HG03442 (cell line): ENCODE measurements at regions not wholly inside any gene's neighbourhood (a gene's known extent, or its start where the extent isn't known, plus 50 kb on each side); places are given as distances from the start of the nearest gene placed in this dataset.

Experiments used
- ATAC-seq: cut with Tn5 transposase; IDR thresholded peaks from one replicate; pipeline ENCODE4 v1.9.1; 2021; ENCODE audit warnings: mild to moderate bottlenecking, moderate library complexity; ENCODE audit not compliant: unreplicated experiment

DNA sequence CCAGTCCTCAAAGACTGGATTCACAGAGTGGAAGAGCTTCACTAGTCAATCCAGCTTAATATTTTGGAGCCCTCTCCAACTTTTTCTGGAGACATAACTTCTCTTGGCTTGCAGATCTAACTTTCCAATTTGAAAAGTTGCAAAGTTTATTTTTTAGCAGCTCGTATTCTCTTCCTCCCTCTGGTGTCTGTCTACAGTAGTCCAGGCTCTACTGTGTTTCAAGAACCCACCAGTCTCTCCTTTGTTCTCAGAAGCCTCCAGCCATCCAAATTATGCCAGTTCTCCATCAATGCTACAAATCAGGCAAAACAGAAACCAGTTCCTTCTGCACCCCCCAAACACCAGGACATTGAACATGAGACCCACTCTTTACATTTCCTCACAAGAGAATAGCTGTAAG lies 376.1 kb upstream of the OPRM1 start:
- ATAC-seq: no peak

DNA sequence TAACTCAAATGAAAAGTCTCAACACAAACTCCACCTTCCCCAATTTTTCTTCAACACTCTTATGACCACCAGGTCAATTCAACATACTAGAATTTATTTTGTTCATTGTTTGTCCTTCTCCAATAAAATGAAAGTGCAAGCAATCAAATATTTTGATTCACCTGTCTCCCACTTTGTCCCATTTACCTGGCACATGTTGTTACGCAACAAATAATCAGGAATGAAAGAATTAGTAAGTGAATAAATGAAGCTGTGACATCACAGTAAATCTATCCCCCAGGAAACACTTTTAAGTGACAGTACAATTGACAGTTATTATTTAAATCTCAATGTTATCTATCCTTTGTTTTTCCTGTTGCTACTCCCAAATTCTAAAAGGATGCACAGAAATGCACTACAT lies 393.7 kb upstream of the OPRM1 start:
- ATAC-seq: no peak

DNA sequence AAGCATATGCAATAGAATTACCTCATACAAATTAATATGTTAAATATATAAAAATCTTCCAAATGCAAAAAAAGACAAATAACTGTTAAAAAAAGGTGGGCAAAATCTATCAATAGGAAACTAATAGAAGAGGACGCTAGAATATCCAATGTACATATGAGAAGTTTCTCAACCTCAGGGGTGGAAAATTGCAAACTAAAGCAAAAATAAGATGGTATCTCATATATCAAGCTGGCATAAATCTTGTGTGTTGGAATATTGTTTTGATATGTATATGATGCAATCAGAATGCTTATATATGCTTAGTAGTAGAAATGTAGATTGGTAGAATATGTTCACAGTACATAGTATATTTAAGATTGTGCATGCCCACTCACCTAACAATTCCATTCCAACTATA lies 395.0 kb upstream of the OPRM1 start:
- ATAC-seq: no peak

DNA sequence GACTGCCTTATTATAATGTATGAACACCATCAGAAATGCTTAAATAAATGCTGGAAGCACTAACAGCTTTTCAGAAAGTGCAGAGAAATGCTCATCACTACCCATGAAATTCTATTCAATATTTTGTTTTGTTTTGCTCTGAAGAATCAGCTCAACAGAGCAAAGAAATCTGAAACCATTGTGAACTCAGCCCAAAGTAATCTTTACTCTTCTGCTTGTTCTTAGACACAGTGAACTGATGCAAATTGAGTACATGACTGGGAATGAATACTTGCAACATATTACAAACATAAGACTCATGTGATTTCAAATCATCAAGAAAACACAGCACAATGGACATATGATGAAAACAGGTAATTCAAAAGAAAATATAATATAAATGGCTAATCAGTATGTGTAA lies 404.6 kb upstream of the OPRM1 start:
- ATAC-seq: no peak

DNA sequence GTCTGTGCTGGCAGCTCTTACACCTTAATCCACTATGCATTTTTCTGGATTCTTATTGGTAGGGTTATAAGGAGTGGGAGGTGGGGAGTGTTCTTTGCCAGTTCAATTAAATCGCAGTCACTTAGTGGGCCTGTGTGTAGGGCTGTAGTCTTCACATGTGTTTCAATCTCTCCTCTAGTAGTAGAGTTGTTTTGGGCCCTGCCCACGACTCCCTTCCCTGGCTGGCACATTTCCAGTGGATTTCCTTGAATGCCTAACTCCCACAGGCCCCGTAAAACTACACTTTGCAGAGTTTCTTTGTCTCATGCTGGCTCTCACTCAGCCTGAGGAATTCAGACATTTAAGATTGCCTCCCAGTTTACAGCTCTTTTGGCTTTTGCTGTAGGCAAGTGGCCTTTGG lies 414.0 kb upstream of the OPRM1 start:
- ATAC-seq: no peak

DNA sequence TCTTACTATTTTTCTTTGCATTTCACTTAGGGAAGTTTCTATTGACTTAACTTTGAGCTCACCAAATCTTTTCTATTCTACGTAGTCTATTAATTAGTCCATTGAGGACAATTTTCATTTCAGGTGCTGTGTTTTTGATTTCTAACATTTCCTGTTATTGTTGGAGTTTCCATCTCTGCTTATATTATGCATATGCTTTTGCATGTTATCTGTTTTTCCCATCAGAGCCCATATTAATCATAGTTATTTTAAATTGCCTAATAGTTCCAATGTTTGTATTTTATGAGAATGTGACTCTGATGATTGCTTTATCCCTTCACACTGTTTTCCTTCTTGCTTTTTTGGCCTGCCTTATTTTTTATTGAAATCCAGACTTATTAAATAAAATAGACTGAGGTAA lies 414.5 kb upstream of the OPRM1 start:
- no peak for ATAC-seq

DNA sequence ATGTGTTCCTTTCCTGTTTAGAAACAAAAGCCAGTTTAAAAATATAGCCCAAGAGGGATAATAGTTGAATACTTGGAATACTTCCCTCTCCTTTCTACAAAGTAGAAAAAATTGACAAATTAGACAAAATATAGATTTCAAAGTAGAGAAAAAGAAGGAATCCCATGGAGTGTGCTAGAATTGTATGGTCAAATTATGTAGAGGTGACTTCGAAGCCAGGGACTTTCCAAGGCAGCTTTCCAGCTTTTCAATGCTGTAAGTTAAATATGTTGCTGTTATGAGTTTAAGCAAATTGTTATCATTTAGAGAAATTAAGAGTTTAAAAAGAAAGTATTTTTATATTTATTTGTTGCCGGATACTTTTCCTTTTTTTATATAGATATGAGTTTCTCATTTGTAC lies 415.5 kb upstream of the OPRM1 start:
- ATAC-seq: no peak

DNA sequence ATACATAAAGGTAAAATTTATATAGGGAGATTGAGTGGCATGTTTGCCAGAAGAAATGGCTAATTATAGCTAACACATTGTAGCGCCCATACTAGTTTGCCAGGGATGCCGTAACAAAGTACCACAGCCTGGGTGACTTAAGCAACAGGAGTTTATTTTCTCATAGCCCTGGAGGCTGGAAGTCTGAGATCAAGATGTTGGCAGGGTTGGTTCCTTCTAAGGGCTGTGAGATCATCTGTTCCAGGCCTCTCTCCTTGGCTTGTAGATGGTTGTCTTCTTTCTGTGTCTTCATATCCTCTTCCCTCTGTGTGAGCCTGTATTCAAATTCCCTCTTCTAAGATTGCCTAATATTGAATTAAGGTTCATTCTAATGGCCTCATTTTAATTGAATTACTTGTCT lies 417.5 kb upstream of the OPRM1 start:
- no peak for ATAC-seq

DNA sequence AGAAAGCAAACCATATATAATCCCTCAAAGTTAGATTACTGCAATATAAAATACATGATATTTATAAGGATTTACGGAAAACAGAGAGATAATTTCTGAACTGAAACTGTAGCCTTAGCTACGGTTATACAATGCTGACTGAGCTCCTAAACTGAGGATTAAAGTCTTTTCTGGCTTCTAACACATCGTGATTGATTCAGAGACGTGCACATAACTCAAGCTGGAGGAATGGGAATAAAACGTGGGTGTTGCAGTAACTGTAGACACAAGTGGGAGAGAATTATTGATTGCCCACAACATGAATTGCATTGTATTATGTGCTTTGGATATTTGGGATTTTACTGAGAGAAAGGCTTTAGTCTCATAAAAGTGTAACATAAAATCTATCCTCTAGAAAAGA lies 418.0 kb upstream of the OPRM1 start:
- ATAC-seq: no peak

DNA sequence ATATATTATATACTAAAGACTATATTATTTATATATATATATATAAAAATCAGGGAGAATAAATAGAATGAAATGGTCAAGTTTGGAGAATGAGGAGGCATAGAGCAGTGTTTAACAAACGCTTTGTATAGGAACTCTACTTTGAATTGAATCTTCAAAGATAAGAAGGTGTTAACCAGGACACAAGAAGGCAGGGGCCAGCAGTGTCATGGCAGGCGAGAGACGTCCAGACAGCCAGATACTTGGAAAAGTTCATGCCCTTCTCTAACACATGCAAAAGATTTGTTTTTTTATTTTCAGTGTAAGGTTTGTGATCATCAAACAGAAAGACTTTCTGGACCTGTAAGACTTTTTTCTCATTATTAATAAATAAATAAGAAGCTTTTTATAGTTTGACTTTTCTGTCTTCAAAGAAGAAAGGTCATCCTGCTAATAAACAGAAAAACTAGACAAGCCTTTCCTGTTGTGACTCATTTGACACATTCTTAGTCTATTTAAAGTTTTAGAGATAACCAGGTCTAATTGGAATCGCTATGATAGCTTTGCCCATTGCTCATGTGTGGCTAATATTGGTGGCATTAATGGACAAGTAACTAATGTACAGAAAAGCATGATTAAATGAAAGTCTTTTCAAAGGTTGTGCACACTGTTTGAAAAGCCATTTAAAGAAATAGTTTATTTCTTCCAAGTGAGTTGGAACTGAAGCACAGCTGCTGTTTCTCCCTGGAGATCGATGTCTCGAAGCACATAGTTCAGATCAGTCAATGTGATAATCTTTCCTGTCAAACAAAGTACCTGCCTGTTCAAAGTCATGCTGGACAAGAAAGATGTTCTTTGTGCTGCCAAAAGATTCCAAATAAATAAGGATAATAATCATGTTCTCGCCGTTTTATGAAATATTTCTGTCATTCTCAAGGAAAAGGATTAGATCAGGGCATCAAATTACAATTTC lies 420.4 kb upstream of the OPRM1 start:
- ATAC-seq: no peak

DNA sequence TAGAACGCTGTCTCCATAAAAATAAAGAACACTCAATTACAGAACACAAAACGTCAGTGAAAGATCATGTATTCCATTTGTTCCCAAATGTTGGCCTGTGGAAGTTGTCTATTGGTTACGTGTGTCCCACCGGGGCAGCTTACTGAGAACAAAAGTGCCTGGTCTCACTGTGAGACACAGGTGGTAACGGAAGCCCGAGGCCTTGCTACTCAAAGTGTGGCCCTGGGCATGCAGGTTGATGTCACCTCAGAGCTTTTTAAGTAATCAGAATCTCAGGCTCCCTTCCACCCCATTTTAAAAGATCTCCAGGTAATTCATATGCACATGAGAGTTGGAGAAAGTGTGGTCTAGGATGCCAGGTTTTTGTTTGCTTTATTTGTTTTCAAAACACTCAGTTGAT lies 422.5 kb upstream of the OPRM1 start:
- no peak for ATAC-seq

DNA sequence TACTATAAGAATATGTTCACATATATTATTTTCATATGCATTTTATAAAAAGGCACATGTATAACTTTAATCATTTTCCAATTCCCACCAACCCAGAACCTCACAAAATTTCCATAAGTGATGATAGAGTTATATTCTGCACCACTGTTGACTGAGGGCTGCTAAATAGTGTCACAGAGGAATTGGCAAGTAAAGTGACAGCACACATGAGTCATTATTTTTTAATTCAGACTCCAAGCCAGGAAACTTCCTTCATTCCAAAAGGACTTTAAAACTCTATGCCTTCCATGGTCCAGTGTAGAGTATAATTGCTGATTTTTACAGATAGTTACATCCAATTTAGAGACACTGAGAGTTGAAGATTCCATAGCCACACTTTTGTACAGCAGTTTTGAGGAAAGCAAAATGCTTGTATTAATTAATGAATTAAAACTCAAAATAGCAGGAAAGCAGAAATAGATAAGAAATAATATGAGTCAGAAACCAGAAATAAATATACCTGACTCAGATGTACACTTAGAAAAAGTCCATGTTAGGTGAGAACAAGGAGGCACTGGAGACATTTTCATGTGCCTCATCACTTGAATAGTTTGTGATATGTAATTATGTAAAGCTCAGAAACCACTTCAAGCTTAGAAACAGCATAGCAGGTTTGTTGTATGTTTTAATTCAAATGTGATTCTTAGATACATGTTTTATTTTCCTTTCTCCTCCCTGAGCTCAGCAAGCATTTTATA lies 425.2 kb upstream of the OPRM1 start:
- no peak for ATAC-seq

DNA sequence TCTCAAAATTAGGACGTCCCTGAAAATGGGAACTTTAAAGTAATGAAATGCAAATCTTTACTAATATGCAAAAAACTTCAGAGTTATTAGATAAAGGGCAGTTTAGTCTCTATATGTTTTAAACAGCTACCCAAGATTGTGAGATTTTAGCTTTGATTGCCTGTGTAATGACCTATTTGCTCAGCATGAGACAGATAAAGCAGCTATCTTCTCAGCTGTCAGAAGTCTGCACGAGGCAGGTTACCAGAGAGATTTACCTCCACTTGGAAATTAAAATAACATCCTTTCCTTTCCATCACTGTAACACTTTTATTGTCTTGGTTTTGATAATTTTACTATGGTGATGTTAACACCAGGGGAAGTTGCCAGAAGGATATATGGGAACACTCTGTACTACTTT lies 436.6 kb upstream of the OPRM1 start:
- no peak for ATAC-seq

DNA sequence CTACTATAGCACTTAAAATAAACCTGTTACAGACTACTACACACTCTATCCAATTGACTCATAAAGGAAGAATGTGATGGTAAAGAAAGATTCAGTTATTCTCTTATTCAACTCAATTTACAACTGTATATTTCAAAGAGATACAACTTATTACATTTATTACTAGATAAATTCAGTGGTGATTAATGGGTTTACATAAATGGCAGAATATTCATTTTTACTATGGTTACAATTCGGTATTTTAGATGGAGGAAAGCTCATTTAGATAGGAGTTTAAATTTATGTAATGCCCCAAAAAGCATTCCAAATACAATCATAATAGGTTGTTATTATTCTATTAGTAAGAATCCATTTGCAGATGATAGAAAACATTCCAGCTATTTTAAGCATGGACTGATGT lies 439.1 kb upstream of the OPRM1 start:
- no peak for ATAC-seq

DNA sequence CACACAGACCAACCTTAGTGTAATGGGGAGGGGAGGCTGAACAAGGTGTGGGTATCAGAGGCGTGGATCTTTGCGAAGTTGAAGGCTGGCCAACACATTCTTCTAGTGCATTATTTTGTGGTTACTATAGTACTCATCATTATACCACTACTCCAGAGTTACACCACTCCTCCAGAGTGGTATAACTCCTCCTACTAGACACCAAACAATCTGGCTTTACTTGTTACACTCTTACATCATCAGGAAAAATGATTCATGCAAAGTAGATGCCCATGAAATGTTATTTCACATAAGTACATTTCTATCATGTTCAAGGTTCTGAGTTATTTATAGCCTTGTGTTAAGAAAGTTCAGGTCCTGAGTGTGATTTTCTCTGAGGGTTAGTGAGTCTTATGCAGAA lies 443.1 kb upstream of the OPRM1 start:
- no peak for ATAC-seq

DNA sequence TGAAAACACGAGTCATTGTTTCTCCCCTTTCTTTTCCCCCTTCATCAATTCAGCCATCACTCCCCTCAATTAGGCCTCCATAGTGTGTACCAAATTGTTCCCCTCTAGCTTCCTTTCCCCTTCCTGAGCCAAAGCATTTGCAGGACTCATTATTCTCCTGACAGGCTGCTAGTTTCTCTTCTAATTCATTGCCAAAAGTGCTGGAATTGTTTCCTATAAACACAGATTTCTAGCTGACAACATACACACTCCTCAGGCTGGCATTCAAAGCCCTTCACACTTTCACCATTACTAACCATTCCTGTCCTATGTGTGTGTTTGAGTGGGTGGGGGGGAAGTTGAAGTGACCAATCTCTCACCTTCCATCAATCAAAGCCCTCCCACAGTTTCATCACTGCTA lies 444.2 kb upstream of the OPRM1 start:
- no peak for ATAC-seq

DNA sequence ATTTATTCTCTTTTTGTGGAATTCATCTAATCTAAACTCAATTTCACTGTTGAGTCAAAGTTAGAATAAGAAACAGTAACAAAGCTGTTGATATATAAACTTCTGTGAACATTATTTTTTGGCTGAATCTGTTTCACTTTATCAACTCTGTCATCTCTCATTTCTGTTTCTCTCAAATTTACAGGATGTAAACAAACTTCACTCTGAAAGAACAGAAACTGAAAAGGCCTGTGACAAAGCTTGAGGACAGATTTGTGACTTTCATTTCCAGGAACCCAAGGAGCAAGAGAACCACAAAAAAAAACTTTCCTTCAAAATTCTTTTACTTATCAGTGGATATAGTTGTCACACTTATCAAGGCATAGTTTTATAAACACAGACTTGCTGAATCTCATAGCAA lies 447.9 kb upstream of the OPRM1 start:
- ATAC-seq: peak; percentile 65

DNA sequence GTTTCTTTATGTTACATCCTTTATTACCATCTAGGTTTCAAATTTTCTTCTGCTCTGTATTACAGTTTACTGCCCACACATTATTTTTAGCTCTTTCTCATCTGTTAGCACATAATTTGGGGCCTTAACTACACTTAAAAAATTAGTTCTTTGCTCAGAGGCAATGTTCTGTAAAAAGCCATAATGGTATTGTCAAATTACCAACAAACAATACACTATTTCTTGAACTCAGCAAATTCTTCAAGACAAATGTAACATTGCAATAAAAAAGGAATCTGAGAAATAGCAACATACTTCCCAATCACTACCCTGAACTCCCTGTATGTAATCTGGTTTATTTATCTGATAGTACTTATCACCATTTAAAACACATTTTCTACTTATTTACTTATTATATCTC lies 448.6 kb upstream of the OPRM1 start:
- ATAC-seq: no peak

DNA sequence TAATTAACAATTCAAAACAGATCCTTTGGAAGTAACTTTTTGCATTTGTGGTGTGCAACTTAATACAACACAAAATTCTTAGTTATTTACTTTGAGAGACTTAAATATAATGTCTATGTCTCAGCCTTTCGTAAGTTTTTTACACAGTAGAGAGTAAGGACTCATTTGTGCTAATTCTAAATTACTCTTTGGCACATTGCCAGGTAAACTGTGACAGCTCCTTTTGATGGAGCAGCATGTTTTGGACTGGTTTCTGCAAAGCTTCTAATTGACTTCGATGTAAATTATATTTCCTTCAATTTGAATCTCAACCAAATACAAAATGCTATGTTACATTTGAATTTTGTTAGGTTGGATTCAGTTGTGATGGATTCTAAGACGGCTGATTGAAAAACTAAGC lies 450.7 kb upstream of the OPRM1 start:
- no peak for ATAC-seq

DNA sequence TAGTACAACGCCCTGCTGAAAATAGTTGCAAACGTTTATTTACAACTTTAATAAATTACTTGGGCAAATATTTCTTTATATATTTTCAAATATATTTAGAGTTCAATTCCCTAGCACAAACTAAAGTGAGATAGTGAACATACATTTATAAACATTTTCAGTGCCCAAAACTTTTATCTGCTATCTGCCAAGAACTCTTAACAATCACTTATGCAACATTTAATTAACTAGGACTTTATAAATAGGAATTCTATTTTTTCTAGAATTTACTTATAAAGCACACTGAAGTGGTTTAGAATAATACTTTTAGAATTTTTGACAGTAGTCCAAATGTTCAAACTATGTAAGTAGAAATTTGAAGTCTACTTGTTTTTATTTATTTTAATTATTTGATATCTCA lies 452.6 kb upstream of the RGS17 start:
- no peak for ATAC-seq

DNA sequence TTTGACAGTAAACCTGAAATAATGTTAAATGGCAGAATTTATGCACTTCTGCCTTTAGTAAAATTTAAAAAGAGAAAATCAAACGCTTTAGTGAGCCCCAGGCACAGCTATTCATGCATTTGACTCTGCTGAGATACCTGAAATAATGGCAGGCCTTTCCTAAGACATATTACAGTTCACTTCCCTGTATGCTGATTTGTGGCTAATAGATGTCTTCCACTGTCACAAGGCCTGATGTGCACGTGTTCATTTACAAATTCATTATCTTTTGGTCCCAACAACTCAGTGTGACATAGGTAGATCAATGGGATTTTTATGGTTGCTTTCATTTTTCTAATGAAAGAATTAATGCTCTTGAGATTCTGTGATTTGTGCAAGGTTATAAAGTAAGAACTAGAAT lies 449.7 kb upstream of the RGS17 start:
- no peak for ATAC-seq

DNA sequence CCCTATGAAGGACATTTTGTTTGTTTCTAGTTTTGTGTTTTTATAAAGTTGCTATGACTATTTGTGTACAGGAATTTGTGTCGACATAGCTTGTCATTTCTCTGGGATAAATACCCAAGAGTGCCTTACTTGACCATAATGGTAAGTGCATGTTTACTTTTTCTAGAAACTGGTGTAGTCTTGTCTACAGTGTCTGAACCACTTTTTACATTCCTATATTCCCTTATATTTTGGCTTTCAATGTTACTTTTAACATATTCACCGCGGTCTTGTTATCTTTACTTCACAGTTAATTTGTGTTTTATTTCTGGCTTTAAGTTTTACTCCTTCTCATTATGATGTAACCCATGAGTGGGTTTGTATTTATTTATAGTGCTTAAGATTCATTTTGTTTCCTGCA lies 444.4 kb upstream of the RGS17 start:
- no peak for ATAC-seq
